Activated naive CD4-positive, alpha-beta T cell treated with Interleukin-2 at 50 U/mL for 16 hours (primary cell): ENCODE measurements at regions not wholly inside any gene's neighbourhood (a gene's known extent, or its start where the extent isn't known, plus 50 kb on each side); places are given as distances from the start of the nearest gene placed in this dataset.

ENCODE experiments used
- DNase-seq: peaks from one replicate; pipeline ENCODE4 v3.0.0-alpha.2; 2020

DNA sequence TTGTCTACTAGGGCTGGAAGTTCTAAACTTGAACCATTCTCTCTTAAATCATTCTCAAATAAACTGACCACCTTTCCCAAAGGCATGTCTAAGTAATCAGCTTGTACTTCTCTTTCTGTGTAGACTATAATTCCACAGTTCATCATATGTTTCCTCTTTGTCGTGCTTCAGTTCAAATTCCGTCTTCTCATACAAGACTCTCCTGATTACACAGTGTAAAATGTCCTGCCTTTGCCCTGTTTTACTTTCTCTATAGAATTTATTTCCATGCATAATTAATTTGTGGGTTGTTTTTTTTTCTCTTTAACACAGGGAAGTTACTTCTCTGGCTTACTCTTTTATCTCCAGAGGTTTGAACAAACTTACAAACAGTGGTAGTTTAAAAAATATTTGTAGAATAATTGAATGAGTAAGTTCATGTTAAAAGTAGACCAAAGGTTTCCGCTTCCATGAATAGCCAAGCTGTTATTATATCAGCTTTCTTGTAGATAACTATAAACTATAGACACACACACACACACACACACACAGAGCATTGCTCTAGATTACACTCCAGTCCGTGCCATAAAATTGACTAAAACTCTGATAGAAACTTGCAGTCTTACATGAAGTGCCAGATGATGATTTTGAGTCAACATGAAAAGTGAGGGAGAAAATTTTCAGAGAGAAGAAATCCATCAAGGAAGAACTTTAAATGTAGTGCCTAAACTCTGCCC is 119.0 kb downstream of the SUCNR1 start:
- DNase-seq = no peak

DNA sequence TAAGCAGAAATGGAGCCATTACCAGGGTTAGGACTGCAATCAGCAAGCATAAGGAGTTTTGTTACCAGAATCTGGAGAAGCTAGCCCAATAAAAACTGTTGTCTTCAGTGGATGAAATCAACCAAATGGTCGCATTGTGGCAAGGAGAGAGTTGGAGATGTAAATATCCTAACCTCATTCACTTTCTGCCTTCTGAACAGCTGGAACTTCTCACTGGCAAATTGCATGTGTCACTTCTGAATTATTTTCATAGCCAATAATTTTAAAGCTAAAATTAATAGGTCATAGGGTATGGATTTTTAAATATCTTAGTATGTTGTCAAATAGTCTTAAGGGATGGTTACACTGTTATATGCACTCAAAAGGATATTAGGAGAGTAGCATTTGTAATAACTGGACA is 121.6 kb downstream of the SUCNR1 start:
- DNase-seq = no peak

DNA sequence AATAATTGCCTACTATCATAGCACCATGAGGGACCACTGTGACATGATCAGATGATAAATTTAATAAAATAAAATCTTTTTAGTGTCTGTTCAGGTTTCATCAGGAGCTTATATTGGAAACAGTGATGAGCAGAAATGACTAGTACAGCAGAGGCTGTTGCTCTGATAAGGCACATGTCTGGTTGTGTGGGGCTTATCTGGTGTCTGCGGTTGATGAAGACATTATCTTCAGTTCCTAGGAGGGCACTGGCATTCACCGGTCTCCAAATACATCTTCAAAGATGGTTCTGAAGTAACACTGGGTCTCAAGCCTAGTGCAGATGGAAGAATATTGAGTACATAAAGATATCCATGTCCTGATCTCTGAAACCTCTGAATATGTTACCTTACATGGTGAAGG is 125.3 kb downstream of the SUCNR1 start:
- DNase-seq = no peak

DNA sequence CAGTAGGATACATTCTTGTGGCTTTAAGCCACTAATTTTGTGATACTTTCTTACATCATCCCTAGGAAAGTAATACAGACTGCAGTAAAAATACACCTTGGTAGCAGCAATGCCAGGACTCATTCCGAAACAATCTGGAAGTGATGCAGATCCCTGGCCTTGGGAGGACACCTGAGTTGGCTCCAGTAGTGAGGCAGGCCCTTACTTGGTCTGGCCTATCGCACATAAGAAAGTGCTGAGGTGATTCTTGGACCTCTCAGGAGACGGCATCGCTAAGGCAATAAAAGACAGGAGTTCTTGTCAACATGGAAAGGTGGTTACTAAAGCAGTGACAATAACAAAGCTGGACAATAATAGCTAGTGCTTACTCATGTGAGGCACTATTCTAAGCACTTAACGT is 126.5 kb downstream of the SUCNR1 start:
- no peak for DNase-seq

DNA sequence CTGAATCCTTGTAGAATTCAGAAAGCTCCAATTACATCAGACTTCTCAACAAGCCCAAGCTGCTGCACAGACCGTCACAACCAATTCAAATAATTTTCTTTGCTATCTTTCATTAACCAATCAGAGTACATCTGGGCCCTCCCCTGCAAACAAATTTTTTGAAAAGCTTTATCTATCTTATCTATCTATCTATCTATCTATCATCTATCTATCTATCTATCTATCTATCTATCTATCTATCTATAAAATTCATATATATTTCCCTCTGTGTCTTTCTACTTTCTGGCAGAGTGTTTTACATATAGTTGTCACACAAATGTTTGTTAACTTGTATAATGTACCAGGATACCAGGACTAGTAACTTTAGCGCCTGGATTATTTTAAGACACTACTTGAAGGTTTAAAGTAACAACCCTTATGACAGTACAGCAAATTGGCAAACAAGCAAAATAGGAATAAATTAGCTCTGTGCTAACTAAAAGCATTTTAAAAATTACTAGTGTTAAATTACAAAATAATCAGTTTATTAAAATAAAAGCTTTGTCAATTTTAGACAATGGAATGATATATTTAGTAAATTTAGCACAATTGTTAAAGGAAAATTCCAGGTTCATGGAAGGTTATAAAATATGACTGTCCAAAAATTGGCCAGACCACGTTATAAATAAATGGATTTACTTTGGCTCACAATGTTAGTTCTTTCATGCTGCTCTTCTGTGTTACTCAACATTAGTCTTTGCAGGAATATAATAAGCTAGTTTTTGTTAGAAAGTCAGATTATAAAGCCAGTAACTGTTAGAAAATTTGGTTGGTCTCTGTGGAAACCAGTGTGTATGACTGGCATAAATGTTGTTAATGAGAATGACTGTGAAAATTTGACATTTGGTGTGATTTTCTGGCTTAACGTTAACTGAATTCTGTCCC is 138.6 kb downstream of the SUCNR1 start:
- DNase-seq = no peak

DNA sequence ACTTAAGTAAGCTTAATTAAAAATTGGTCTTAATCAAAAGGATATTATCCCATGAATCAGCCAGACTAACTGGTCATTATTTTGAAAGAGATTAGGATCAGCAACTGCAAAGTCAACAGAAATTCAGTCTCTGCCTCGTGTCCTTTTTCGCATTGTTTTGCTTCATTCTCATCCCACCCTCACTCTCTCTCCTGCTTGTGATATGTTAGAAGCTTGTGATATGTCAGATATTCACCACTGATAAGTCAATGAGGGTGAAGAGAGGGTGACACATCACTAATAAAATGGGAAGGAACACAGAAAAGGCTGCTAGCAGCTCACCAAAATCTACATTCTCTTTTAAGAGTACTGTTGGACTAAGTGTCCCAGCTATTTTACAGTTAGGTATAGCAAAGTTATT is 146.1 kb downstream of the SUCNR1 start:
- DNase-seq = no peak

DNA sequence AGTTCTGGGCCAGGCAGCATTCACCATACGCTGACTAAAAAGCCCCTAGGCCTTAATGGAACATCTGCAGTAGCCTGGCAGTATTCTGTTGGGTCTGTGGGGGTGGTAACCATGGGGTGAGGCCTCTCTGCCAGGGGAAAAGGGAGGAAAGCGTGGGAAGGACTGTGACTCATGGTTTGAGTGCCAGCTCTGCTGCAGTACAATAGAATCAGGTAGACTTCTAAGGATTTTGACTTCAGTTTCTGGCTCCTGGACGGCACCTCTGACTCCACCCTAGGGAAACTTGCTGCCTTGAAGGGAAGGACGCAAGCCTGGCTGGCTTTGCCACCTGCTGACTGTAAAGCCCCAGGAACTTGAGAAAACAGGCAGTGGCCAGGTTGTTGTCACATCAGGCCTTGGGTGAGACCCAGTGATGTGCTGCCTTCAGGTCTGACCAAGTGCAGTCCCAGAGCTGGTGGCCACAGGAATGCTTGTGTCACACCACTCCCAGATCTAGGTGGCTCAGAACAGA is 148.6 kb downstream of the SUCNR1 start:
- DNase-seq = peak; percentile 58

DNA sequence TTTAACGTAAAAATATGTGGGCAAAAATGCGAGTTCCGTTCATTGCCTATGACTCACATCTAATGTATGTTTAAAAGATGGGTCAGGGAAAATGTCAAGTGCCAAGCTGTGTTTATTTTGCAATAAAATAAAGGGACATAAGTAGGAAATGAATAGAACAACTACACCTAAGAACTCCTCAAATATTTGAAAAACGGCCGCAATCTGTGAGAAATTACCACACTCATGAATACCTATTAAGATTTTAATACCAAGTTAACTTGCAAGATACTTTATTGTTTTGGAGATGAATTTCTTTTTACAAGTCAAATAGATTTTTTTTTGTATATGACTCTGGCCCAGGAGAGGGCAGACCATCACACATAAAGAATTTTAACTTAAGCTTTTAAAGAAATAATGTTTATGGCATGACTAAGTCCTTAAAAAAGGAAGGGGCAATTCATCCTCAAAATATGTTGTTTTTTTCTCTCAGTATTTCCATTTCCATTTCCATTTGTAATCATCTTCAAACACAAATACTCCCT is 152.7 kb downstream of the SUCNR1 start:
- no peak for DNase-seq

DNA sequence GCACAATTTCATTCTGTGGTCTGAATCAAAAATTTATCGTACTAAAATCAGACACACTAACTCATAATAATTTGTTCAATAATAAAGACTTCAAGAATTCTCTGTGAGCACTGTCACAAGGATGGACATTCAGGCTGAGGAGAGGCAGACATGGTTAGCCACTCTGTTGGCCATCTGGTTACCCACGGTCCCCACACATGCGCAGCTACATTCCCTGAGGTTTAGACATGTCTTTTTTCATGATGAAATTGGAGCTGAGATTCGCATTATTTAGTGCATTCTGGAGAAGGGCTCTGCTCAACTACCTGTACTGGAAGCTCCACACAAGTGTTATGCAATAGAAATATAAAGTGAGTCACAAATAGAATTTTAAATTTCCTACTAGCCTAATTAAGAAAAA is 156.9 kb downstream of the SUCNR1 start:
- DNase-seq = no peak

DNA sequence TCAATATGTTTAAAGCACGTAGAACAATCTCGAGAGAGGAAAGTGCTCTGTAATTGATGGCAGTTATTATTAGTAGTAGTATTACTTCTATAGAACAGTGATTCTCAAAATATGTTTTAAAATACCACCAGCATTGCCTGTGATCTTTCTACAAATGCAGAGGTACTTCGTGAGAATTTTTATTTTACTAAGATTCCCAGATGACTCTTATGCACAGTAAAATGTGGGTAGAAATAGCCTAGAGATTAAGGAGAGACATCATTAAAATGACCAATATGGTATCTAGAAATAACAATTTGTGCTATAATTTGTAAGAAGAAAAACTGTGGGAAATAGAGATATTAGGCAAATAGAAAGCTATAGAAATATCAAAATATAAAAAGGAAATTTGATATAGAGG is 157.9 kb downstream of the SUCNR1 start:
- no peak for DNase-seq

DNA sequence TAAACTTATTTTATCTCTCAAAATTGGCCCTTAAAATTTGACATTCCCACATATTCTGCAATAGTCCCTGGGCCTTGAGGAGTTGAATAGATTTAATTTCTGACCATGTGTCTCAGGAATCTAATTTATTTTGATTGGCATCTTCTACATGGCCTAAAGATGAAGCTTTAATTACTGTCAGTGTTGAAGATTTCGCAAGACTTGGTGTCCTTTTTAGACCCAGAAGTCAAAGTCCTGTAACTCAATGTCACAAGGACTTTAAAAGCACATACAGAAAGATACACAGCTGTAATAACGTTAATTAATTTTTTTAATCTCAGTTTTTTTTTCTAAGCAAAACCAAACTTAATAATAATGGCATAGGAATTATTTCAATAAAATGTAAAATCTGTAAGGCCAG is 163.9 kb downstream of the SUCNR1 start:
- no peak for DNase-seq

DNA sequence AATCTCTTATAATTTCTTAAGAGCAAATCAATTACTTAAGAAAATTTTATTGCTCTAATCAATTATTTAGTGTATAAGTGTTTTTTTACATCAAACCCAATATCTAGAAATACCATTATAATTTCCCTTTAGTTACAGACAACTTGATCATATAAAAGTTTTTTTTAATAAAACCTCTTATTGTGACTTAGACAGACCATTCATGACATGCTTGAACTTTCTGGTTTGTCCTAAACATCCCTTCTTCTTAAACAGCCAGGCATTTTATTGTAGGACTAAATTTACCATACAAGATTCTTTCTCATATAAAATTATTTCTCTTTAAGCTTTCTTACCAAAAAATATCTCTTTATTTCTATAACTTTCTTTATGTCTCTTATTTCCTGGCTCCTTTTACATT is 164.5 kb downstream of the SUCNR1 start:
- DNase-seq = no peak

DNA sequence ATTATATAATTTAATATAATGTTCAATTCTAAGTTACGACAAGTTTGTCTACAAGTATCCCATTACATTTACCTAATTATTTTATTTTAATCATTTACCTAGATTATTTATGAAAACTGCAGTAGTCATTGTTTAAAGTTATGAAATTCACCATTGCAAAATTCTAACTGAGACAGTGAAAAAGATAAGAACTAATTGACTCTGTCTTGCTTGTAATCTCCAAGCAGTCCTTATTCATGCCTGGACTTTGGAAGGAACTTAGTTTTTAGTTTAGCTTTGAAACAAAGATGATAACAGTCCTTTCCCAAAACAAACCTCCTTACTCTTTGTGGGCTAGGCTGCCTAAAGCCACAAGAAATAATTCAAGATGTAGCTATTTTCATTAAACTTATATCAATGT is 165.0 kb downstream of the SUCNR1 start:
- no peak for DNase-seq

DNA sequence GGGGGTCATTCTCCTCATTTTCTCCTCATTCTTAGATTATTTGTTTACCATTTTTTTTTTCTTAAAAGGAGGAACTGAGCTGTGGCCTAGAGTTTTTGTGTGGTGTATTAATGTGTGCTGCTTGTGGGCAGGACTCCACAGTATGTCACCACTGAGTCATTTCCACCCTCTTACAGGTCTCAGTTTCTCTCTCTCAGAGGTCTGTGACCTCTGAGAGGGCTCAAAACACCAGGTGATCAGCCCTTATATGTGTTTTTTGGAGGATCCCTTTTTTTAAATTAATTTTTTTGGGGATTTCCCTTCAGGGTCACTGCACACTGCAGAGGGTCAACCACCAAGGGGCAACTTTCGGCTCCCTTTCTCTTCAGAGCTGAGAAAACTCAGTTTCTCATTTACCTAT is 166.4 kb downstream of the SUCNR1 start:
- no peak for DNase-seq

DNA sequence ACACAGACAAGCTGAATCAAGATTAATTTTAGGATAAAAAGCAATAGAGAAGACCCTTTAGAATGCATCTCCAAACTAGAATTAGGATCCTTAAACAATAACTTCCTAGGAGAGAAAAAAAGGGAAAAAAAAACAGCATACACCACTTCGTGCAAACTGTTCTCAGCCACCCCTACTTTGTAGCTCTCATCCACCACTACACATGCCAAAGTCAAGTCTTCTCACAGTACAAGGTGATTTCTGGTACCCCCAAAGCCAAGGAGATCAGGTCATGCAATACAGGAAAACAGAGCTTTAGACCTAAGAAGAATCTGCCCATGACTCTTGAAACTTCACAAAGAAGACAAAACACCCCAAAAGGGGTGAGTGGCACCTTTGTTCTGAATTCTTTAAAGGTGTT is 166.9 kb downstream of the SUCNR1 start:
- no peak for DNase-seq

DNA sequence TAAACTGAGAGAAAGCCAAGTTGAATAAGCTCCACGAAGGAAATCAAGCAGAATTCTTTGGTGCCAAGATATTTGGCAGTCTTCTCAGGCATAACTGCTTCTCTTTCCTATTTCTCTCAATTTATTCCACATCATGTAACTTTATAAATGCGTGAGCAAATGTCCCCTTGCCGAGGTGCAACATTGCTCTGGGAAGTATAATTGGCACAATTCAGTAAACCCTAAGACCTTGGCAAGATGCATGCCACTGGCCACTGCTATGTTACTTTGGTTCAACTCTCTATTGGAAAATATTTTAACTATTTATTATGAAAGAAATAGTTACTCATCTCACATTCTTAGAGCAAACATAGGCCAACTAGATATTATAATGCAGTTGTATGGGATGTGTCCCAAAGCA is 170.2 kb downstream of the SUCNR1 start:
- no peak for DNase-seq

DNA sequence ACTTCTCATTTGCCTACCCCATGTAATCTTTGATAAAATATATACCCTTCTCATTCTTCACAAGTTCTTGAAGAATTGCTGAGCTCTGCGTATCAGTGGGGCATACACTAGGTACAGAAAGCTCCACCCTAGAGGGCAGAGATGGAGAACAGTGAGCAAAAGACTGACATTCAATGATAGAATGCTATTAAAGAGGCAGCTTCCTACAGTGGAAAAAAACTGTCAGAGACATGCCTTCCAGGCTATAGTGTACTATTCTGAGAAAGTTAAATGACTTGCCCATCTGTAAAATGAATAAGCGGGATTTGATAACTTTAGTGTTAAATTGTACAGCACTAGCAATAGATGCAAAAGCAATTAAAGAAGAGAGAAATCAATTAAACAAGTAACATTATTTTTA is 172.8 kb downstream of the SUCNR1 start:
- no peak for DNase-seq

DNA sequence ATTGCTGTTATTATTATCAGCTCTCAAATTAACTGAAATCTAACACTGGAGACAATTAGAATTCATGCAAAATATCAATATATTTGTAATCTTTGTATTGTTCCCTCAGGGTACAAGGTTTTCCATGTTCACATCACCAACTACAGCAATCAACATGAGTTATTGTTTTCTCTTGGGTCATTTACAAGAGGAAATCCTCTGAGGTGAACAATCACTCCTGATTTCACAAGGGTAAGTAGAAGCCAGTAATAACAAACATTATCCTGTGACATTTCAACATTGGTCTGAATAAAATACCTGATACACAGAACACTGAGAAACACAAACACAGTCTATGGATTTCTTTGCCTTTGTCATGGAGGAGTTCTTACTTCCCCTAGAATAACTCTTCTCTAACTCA is 174.0 kb downstream of the SUCNR1 start:
- no peak for DNase-seq

DNA sequence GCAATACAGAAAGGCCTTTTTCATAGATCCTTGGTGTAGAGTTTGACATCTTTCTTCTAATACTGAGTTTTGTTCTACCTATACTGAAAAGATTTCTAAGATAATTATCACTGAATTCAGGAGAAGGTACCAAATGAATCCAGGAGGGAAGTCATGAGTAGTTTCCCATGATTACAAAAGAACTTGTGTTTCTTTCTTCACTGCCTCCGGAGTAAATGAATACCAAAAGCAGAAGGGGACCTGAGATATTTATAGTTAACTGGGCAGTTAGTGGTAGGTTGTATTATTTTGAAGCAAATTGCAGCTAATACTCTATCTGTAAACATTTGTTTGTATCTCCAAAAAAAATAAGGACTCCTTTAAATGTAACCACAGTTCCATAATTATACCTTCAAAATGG is 175.4 kb downstream of the SUCNR1 start:
- DNase-seq = no peak

DNA sequence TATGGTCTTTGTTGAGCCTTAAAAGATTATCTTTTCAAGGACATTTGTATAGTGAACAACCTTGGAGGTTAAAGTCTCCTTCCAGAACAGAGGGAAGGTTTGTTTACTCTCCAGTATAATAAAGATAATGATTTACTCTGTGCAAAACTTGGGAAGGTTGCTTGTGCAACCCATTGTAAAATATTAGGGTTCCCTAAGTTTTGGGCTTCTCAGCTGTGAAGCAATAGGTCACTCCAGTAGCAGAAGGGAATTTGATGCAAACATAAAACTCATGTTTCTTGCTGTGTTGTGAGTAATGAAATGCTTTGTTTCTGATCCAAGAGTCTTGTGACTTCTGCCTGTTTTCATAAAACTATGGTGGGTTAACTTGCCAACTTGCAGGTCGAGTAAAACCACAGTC is 177.5 kb downstream of the SUCNR1 start:
- no peak for DNase-seq

DNA sequence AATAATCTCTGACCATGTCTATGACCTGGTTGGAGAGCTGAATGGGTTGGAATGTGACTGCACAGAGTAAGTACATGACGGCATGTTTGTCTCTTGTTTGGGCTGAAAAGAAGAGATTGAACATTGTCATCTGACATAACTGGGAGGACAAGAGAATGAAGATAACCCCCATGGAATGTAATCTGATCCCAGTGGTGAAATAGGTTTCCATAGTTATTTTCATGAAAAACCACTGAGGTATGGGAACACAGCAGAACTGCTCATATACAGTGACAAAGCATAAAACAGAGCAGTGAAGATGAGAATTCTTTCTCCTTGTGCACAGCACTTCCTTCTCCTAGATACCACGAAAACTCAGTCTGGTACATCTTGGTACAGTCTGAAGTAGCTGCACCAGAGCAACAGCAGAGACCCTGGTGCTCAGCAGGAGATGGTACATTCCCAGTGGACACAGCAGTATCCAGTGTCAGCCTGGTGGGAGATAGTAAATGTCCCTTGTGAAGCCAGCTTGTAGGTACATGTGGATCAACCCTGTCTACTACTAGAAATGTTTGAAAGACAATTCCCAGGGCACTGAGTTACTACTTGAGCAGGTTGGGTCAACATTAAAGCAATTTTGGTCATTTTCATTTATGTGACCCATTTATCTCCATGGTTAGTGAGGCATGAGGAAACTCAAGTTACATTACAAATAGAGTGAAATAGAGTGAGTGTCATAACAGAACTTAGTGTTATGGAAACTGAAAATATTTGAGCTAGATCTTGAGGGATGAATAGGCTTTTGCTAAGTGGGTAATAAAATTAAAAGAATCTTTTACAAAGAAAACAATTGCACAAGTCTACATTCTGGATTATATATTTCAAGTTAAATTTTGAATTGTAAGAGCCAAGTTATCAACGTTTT is 178.3 kb downstream of the SUCNR1 start:
- no peak for DNase-seq

DNA sequence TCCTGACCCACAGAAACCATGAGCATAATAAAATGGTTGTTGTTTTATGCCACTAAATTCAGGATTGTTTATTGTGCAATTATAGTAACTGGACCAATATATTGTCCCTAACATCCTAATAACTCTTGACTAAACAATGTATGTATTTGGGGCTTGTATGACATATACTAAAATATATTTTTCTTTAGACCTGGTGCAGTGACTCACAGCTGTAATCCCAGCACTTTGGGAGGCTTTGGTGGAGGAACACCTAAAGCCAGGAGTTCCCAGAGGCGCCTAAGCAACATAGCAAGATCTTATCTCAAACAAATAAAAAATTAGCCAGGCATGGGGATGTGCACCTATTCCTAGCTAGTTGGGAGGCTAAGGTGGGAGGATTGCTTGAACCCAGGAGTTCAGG is 180.4 kb downstream of the SUCNR1 start:
- no peak for DNase-seq

DNA sequence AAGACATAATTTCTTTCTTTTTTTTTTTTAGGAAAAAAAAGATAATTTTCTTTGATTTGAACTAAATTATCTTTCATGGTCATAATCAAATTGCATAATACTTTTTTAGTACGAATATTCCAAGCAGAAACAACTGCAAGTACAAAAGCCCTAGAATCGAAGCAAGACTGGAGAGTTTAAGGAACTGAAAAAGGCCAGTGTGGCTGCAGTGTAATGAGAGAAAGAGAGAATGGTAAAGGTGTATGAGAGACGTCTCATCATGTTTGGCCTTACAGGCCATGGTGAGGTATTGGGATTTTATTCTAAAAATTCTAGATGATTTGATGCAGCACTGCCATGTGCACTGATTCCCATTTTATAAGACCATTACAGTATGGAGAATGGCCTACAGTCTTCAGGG is 180.9 kb downstream of the SUCNR1 start:
- no peak for DNase-seq
